AG04449 (cell line): ENCODE measurements at regions not wholly inside any gene's neighbourhood (a gene's known extent, or its start where the extent isn't known, plus 50 kb on each side); places are given as distances from the start of the nearest gene placed in this dataset.

Experiments
- CTCF ChIA-PET: fragments of 350-600 bp; formaldehyde crosslinking; extraction: SDS; loops from one replicate; lab custom pipeline; 2021; ENCODE audit warnings: antibody characterized with exemption; lab: Yijun Ruan, JAX
- POLR2A ChIA-PET: fragments of 400-600, 350-600 bp; formaldehyde crosslinking; extraction: SDS; loops from one replicate; lab custom pipeline; 2020; ENCODE audit warnings: antibody characterized with exemption, inconsistent platforms; lab: Yijun Ruan, JAX
- DNase-seq: peaks from one replicate; pipeline ENCODE4 v3.0.0-alpha.2; 2010; ENCODE audit warnings: low read depth, low spot score
- H3K4me3 ChIP-seq: 2 replicates; pipeline ENCODE4 v1.5.1; 2011; ENCODE audit warnings: low read depth, mild to moderate bottlenecking, control low read depth, low read length
- TF ChIP-seq, protein P1 (sequence below): IDR thresholded peaks from one replicate; pipeline ENCODE4 v1.5.1; 2011; ENCODE audit warnings: mild to moderate bottlenecking, moderate library complexity, low read length, control low read depth, inconsistent platforms; ENCODE audit not compliant: insufficient read depth; ENCODE audit errors: missing control alignments

DNA sequence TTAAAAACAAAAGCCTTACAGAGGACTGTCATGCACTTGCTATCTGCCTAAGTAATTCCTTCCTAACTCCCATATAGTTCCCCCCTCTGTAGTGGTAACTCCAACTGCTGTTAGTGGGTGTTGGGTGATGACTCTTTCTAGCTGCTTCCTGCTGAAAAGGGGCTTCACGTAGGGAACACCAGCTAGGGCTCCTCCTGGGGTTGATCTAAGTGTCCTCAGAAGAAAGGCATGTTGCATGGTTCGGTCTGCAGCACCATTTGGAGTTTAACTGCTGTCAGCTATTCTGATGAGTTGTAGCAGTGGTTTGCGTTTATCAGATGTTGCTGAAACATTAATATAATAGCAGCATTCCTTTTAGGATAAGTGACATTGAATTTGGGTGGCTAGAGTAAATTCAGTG lies 281.9 kb upstream of the TUSC1 start:
- CTCF ChIA-PET = interaction anchor here (1.2 to 2.3 kb wide), 3 partner anchors 366 to 695 kb away, joined by 3 to 12 read pairs (median 4); no protein-coding TSS in a partner anchor
- POLR2A ChIA-PET = no interaction called here
- TF ChIP-seq, protein P1, sequence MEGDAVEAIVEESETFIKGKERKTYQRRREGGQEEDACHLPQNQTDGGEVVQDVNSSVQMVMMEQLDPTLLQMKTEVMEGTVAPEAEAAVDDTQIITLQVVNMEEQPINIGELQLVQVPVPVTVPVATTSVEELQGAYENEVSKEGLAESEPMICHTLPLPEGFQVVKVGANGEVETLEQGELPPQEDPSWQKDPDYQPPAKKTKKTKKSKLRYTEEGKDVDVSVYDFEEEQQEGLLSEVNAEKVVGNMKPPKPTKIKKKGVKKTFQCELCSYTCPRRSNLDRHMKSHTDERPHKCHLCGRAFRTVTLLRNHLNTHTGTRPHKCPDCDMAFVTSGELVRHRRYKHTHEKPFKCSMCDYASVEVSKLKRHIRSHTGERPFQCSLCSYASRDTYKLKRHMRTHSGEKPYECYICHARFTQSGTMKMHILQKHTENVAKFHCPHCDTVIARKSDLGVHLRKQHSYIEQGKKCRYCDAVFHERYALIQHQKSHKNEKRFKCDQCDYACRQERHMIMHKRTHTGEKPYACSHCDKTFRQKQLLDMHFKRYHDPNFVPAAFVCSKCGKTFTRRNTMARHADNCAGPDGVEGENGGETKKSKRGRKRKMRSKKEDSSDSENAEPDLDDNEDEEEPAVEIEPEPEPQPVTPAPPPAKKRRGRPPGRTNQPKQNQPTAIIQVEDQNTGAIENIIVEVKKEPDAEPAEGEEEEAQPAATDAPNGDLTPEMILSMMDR = no peak

DNA sequence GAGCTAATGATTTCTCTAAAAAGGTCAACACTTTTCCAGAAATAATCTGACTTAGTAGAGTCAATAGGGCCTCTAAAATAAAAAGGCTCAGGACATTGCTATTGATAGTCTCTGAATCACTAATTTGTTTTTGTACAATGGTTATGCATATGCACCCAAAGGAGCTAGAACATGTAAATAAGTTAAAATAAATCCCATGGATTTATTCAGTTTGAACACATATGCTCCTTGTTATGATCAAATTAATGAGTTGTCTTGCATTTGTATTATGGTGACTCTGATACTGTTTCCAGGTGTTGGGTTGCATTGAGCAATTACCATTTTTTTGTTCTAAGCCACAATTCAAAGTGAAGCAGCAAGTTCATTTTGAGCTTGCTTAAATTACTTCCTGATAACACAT lies 276.0 kb upstream of the TUSC1 start:
- no peak overlapping the region for H3K4me3 ChIP-seq
- ChIA-PET CTCF (interaction anchor here (2.4 kb wide), 1 partner anchor 11 kb away, joined by 5 read pairs; no protein-coding TSS in a partner anchor), POLR2A (no interaction called here)
- no peak for DNase-seq
- TF ChIP-seq, protein P1 = no peak

More for the DNA sequence above, 281.9 kb upstream of the TUSC1 start:
- no peak overlapping the region for H3K4me3 ChIP-seq
- DNase-seq = no peak

DNA sequence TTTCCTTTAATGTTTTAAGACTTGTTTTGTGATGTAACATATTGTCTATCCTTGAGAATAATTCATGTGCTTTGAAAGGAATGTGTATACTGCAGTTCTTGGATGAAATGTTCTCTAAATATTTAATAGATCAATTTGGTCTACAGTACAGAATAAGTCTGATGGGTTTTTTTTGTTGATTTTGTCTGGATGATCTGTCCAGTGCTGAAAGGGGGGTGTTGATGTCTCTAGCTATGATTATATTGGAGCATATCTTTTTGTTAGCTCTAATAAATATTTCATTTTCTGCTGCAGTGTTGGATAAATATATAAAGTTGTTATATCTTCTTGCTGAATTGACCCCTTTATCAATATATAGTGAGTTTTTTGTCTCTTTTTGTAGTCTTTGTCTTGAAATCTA lies 269.9 kb upstream of the TUSC1 start:
- no peak for DNase-seq
- TF ChIP-seq, protein P1 = no peak
- CTCF ChIA-PET = no interaction called here
- POLR2A ChIA-PET = no interaction called here
- H3K4me3 ChIP-seq = no peak overlapping the region

DNA sequence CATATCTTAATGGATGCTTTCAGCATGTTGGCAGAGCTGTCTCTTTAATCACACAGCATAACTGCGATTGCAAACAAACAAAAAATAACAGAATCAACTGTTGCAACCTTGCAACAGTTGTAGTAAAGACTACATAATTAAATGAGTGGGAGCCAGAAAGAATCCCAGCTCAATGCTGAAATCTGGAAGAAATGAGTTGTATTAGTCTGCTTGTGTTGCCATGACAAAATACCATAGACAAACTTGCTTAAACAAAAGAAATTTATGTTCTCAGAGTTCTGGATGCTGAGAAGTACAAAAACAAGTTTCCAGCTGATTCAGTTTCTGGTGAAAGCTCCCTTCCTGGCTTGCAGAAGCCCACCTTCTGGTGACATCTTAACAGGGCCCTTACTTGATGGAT lies 260.9 kb upstream of the TUSC1 start:
- TF ChIP-seq, protein P1 = no peak
- no peak for DNase-seq
- CTCF ChIA-PET = no interaction called here
- POLR2A ChIA-PET = no interaction called here
- no peak overlapping the region for H3K4me3 ChIP-seq

DNA sequence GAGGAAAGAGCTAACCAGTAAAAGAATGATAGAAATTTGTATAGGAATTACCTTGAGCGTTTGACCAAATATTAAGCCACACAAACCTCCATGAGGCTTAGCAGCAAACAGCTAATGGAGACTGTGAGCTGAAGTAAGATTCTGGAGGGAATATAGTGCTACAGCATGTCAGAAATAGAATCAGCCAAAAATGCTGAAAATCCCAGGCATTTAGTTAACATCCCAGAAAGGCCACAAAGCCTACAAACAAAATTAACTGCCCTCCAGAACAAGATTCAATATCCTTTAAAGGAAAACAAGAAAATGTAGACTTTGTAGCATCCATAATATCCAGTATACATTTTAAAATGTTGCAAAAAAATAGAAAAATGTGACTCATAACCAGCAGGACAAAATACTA lies 257.8 kb upstream of the TUSC1 start:
- POLR2A ChIA-PET = no interaction called here
- DNase-seq = peak; percentile 23
- H3K4me3 ChIP-seq = no peak overlapping the region
- TF ChIP-seq, protein P1 = no peak
- CTCF ChIA-PET = no interaction called here

DNA sequence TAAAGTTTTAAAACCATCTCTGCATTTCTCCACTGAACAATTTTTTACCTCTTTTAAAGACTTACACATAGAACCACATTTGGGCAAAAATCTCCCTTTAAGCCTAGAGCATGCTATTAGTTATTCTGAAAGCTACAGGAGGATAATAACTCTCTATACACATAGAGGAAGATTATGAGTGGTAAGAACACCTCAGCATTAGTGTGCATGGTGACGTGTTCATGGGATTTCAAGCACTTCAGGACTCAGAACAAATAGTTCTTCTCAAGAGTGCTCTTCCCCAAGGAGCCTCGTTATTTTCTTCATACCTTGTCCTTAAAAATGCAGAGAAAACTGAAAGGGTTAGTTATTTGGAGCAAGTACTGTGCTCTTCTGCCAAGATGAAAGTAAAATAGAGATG lies 256.9 kb upstream of the TUSC1 start:
- no peak overlapping the region for H3K4me3 ChIP-seq
- DNase-seq = no peak
- CTCF ChIA-PET = no interaction called here
- TF ChIP-seq, protein P1 = no peak
- POLR2A ChIA-PET = no interaction called here
